Effector CD4-positive, alpha-beta T cell (primary cell): ENCODE measurements at regions not wholly inside any gene's neighbourhood (a gene's known extent, or its start where the extent isn't known, plus 50 kb on each side); places are given as distances from the start of the nearest gene placed in this dataset.
"Not testable (repeated sequence)": the region's sequence is repeated elsewhere in the genome, so short reads cannot be mapped to it uniquely, and the experiment has no call there.

ENCODE experiments used
- DNase-seq: peaks from one replicate; pipeline ENCODE4 v3.0.0-alpha.2; 2020

DNA sequence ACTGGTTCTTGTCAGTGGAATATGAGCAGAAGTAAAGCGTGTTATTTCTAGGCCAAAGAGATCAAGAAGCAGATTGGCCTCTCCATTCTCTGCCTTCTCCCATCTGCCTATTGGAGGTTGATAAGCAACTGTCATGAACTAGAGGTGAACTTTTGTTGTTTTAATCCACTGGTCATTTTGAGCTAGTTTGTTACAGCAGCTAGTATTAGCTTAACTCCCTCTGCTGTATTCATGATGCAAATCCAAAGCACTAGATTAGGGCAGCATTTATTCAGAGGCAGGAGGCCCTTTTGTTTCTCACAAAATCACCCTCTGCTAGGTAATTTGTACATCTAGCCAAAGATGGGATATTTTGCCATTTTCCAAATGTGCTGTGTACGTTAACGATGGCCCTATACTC, 97.3 kb upstream of the DPT start:
- no peak for DNase-seq

DNA sequence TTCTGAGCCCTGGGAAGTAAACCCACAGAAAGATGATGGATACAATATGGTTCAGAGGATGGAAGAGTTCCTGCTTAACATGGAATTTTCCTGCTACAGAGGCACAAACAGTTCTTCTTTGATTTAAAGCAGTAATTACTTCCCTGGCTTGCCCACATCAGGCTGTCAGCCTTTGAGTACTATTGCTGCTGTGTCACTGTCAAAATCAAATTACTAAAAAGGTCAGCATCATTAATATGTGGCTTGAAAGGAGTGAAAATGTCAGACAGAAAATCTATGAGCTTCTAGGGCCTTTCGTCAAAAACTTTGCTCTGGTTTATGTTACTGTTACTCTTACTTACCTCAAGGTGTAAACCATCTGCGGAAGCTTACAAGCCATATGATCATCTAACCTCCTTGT, 98.6 kb upstream of the DPT start:
- no peak for DNase-seq

DNA sequence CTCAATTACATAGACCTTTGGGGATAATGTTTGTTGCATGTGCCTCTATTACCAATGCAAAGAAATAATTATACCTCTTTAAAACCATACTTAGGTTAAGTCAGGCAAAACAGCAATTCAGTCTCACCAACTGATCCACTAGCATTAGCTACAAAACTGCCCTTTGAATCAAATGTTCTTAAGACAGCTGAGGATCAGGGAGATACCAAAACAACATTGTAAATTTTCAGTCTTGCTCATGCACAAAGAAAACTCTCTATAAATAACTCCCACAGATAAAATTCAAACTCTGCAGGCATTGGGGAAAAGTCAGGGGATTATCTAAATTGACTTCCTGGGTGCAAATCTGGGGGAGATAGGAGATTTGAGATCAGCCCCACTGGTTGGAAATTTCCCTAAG, 100.9 kb upstream of the DPT start:
- DNase-seq = no peak

DNA sequence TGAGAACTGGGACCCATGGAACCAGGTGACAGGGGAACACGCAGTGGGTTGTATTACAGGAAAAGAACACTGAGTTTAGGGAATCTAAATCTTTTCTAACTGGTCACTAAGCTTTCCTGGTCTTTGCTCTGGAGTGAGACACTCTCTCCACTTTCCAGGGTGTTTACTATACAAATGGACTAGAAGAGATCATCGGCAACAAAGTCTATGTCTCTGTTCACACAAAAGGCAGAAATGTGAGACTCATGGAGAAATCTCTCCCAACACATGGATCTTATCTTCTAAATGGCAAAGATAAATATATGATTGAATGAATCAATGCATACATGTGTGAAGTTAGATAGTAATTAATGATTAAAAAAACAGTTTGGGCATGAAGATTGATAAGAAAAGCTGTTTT, 101.6 kb upstream of the DPT start:
- DNase-seq = no peak

DNA sequence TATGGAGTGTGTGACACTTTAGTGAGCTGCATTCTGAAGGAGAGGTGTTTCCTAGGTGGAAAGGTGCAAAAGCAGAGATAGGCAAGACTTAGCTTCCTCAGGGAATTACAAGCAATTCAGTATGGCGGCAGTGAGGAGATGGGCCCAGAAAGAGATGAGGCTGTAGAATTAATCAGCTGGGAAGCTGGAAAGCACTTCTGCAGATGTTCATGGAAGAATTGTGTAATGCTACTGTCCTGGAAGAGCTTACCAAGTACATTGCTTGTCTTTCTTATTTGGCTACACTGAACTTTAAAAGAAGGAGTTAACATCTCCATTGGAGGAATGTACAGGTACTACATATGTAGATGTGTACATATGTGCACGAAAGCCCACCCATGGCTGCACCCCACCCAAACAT, 103.7 kb upstream of the DPT start:
- no peak for DNase-seq

DNA sequence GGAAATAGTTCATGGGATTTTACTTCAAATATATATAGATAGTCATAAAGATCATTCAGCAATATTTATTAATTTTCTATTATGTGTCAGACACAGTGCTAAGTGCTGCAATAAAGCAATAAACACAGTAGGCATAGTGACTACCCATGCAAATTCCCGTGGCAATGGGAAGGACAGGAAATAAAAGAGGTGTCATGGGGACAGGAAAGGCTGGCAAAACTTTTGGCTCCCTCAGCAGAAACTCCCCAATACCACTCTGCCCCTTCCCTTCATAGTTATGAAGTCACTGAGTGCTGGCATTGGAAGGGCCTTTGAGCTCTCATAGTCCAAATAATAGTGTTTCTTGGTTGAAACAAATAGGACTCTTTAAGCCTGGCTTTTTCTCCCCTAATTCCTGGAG, 104.4 kb upstream of the DPT start:
- no peak for DNase-seq

DNA sequence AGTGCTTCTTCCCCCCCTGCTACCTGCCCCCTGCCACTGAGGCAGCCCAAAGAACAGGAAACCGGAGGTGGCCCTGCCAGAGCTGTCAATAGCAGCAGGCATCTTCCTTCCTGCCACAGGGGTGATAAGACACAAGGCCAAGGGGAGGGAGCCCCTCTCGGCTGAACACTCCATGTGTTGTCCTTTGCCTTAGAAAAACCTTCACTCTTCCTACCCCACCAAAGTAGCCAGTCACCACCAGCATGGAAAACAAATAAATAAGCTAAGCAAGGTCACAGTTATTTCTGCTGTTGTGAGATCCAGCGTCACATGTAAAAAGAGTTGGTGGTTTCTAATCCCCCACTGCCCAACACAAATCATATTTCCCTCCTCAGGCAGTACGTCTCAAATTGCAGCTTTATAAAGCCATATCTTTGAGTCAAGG, 104.8 kb upstream of the DPT start:
- no peak for DNase-seq

DNA sequence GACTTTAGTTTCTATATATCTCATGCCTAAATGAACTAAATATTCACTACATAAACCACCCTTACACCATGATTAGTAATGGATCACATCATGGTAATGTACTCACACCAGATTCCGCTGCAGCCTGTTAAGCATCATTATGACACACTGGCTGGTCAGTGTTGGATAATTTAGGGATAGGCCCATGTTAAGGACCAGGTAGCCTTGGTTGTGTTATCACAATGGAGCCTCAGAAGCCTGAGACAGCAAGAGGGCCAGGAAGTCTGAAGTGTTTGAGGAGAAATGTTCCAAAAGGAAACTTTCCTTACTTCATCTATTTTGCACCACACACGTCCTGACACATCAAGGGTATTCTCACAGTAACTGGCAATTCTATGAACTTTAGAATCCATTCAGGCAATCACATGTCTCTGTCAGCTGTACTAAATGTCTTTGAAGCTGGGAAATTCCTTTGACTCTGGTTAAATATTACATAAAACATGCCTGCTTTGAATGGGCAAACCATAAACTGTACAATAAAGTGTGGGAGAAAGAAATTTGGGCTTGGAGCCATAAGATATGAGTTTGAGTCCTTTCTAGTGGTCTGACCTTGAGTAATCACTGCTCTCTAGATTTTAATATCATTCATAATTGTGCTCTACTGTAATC, 105.3 kb upstream of the DPT start:
- no peak for DNase-seq

DNA sequence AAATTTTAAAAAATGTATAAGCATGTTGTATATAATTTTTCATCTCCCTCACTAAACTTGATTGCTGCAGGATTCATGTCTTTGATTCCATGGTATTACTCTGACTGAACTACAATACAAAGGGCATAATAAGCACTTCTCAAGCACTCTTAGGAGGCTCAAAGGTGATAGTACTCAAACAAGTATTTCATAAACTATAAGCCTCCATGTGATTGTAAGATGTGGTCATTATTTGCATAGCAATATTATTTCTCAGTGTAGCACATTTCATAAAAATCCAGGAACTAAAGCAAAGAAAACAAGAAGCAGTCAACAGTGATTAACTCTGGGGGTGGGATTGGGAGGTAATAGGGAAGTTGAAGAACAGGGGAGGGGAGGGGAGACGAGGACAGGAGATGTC, 106.2 kb upstream of the DPT start:
- DNase-seq = no peak

DNA sequence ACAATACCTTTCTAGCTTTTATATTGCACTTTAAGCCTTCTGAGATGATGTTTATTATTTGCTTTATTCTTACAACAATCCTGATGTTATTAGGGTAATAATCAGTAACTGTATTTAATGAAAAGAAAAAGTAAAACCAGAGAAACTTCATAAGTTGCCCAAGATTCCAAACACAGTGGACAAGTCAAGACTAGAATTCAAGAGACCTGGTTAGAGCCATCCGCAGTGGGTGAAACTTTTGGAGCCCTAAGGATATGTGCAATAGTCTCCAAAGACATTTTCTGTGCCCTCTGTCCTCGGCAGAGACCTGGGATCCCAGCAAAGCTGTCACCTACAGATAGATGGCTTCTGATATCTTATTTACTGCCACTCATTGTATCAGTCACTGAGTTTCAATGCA, 106.8 kb upstream of the DPT start:
- DNase-seq = no peak

DNA sequence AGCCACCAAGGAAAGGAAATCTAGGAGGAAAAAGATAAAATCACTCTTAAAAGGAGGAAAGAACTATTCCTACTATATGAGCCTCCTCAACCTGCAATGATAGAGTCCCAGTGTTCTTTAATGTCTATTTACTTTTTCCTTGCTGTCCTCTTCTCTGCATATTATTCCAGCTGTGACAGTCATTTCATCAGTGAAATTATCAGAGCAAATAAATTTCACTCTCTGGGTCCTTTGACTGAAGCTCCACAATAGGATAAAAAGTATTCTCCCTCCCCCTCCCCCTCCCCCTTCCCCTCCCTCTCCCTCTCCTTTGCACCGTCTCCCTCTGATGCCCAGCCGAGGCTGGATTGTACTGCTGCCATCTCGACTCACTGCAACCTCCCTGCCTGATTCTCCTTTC, 107.5 kb upstream of the DPT start:
- no peak for DNase-seq

DNA sequence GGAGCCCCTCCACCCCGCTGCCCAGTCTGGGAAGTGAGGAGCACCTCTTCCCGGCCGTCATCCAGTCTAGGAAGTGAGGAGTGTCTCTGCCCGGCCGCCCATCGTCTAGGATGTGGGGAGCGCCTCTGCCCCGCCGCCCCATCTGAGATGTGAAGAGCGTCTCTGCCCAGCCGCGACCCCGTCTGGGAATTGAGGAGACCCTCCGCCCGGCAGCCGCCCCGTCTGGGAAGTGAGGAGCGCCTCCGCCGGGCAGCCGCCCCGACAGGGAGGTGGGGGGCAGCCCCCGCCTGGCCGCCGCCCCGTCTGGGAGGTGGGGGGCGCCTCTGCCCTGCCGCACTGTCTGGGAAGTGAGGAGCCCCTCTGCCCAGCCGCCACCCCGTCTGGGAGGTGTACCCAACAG, 108.2 kb upstream of the DPT start:
- not testable (repeated sequence) for DNase-seq

DNA sequence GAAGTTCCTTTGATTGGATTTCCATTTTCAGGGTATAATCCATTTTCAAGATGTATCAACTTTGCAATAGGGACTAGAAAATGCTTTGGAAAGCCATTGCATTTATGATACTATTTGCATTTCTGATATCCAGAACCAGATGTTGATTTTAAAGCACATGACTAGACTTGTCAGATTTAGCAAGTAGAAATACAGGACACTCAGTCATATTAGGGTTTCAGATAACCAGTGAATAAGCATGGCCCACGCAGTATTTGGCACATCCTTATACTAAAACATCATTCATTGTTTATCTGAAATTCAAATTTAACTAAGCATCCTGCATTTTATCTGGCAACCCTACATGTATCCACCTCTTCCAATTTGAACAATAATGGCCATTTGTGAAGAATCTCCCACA, 113.3 kb upstream of the DPT start:
- DNase-seq = no peak

DNA sequence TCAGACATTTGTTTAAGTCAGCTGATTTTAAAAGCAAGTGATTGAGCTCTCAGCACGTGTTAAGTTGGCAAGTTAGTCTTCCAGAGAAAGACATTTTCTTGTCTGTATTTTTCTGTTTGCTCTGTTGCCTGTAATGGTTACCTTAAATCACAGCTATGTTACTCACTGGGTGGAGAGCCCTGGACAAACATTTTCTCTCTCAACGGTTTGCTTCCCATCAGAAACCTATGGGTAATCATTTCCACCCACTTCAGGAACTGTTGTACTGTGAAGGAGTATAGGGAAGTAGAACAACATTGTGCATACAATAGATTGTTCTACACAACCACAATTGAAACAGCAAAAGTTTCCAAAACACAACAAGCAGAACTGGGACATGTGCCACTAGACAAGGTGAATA, 113.9 kb upstream of the DPT start:
- no peak for DNase-seq

DNA sequence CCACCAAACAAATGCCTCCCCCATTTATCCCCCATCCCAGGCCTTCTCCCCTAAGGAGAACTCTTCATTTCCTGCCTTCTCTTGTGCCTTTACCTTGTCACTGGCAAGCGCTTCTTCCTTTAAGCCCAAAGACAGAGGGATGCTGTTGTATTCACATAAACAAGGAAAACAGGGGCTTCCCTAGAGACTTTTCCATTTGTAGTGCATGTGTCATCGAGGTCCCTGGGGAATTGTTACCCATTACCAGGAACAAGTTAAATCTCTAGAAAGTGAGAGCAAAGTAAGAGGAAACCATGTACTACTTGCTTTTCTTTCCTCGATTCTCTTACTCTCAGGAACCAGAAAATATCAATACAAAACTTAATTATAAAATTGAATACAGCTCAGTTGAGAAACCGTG, 114.4 kb upstream of the DPT start:
- no peak for DNase-seq

DNA sequence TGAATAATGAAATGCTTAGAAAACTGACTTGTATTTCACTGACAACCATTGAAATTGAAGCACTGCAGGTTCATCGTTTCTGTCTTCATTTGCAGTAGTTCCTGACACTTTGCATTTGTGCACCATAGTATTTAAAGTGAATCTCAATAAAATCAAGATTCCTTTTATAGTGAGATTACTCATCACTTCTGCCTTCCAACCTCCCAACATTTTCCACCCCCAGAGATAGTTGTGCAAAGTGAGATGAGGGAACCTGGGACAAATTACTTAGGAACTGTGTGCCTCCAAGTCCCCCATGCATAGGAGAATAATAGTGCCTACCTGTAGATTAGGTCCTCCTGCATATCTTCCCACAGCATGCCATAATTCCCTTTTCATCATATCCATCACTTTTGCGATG, 114.9 kb upstream of the DPT start:
- no peak for DNase-seq

DNA sequence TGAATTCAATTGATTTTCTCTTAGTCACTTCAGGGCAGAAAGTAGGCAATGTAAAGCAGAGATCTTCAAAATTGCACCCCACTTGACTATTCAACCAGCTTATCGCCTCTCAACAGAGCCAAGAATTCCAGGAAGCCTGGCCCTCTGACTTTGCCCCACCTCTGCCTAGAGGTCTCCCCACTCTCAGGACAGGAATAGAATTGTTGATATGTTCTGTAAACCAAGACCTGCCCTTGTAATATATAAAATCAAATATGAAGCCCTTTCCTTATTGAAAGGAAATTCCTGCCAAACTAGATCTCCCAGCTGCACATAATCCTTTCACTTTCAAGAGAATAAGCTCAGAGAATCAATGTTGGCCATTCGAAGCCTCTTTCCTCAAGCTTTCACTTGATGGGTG, 116.1 kb upstream of the DPT start:
- no peak for DNase-seq

DNA sequence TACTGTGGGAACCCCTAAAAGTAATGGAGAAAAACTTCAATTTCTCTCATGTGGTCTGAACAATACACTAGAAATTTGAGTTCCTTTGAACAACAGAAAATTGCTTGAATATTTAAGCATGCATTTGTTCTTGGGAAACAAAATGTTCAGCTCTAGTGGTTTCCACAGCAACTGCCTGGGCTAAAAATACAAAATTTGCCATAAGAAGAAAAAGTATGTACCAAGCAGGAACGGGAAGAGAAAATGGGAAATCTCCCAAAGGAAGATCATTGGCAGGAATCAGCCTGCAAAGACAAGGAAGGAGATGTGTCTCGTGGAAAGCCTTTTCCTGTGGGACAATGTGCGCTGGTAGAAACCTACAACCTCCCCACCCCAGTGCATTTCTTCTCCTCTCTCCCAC, 119.0 kb upstream of the DPT start:
- DNase-seq = no peak

DNA sequence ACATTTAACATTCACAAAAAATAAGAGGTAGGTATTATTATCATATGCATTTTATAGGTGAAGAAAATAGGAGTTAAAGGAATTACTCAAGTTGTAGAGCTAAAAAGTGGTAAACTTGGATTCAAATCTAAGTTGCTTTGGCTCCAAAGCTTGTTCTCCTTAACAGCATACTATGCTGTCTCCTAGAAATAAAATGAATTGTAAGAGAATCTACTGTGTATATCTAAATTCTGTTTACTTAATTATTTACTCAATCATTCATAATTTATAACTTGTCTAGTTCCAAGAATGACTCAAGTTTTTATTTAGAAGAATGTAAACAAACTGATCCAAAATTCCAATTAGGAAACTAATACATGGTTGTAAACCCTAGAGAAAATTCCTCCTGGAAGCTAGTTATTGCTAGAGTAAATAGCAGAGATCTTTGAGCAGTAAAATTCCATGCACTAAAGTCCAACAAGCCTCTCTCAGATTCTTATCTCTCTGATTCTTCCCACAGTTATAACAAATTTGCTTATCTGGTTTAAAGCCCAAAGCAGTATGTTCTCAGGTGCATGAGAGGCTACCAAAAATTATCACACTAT, 132.5 kb upstream of the DPT start:
- no peak for DNase-seq

DNA sequence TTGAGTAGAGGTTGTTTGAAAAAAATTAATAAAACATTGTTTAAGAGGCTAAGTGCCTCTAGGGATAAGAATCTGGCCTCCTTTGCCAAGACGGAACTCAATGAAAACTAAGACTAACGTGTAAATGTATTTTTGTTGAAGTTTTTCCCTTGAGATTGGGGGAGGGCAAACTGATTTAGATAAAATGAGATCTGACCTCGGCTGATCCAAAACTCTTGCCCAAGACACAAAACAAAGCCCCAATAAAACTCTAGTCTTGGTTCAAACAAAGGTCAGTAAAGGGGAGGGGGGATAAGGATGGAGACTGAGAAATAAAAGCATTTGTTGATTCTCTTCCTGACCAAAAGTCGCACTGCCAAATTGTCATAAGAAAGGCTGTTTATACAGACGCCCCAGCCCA, 134.8 kb upstream of the DPT start:
- no peak for DNase-seq

DNA sequence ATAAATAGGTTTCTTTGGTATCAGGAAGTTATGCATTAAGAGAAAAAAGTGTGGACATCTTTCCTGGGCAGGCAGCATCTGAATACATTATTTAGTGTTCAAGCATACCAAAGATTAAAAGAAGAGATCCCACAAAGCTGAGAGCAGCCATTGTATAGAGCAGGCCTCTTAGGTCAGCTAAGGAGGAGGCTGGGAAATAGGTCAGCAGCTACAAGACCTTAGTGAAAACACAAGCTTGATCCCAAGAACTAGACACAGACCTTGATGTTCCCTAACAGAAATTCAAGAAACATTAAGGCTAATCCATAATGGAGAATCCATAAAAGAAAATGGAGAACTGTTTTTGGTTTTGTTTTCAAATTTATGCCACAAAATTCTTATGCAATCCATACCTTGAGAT, 135.3 kb upstream of the DPT start:
- DNase-seq = no peak

DNA sequence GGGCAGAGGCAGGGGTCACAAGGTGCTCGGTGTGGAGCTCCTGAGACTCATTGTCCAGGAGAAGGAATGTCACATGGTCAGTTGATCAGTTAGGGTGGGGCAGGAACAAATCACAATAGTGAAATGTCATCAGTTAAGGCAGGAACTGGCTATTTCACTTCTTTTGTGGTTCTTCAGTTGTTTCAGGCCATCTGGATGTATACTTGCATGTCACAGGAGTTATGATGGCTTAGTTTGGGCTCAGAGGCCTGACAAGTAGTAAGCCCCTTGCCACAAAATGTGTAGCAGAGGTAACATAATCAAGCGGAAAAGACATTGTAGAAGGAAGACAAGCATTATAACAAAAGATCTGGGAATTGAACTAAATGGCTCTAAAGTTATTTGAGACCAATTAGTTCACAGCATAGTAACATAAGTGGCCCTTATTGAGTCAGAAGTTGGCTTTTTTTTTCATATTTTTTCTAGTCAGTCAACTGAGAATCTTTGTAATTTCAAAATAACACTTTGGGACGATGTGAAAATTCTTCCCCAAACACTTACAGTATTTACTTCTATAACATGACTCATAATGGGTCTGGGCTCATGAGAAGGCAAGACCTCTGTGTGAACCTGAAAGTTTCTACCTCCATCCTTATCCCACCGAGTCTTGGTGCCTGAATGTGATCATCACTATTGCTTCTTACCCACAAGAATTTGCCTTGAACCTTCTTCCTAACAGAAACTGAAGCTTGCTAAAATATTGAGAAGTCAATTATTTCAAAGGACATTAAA, 137.0 kb upstream of the DPT start:
- no peak for DNase-seq

DNA sequence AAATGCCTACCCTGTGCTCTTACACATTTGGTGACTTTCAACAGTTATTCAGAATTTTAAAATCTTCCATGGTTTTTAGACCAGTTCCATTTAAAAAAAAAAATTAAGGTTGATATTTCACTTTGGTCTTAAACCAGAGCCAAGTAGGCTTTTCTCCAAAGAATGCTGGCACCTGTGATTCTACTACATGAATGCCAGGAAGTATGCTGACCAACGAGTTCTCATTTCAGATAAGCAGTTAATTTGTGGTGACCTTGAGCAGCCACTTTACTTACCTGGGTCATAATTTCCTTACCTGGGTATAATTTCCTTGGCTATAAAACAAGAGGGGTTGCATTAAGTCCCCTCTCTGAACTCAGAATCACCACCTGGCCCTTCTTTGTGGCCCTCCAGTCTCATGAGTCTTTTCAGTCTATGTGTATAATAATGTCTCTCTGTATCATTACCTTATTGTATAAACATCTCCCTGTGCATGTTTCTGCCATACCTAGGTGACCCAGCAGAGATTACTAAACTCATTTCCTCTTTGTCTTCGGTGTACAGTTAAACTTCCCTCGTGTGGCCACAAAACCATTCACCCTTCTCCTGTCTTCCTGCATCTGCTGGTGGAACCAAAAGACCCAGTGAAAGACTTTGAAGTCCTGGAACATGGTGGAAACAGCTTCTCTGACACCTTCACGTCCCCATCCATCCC, 139.1 kb upstream of the DPT start:
- DNase-seq = no peak

DNA sequence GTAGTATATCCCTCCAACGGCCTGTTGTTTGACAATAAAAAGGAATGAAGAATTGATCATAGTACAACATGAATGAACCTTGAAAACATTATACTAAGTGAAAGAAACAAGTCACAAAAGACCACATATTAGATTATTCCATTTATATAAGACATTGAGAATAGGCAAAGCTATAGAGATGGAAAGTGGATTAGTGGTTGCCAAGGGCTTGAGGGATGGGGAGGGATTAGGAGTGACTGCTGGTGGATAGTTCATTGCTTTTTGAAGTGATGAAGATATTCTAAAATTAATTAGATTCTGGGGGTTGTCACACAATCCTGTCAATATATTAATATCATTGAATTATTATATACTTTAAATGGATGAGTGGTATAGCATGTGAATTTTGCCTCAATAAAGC, 142.5 kb upstream of the DPT start:
- no peak for DNase-seq
